Pons (tissue), 1 donor: ENCODE measurements at regions not wholly inside any gene's neighbourhood (a gene's known extent, or its start where the extent isn't known, plus 50 kb on each side); places are given as distances from the start of the nearest gene placed in this dataset.
"Not testable (repeated sequence)": the region's sequence is repeated elsewhere in the genome, so short reads cannot be mapped to it uniquely, and the experiment has no call there.

ENCODE experiments used
- DNase-seq: peaks from one replicate; pipeline ENCODE4 v3.0.0-alpha.2; 2016; ENCODE audit warnings: low spot score

- no peak for DNase-seq
Observed at GRCh38 chr10:64416011-64416410, 894.8 kb downstream of the REEP3 start.

GRCh38 chr10:64419461-64419860 lies 898.3 kb downstream of the REEP3 start:
- no peak for DNase-seq

GRCh38 chr10:64426745-64427144 lies 905.5 kb downstream of the REEP3 start:
- peak; percentile 5 for DNase-seq

GRCh38 chr10:64430690-64431323 lies 909.6 kb downstream of the REEP3 start:
- DNase-seq, result peak; percentile 88

GRCh38 chr10:64441872-64442271 lies 920.7 kb downstream of the REEP3 start:
- not testable (repeated sequence) for DNase-seq

GRCh38 chr10:64444163-64444562 lies 923.0 kb downstream of the REEP3 start:
- no peak for DNase-seq

- DNase-seq, result no peak
Observed at GRCh38 chr10:64444564-64444963, 923.4 kb downstream of the REEP3 start.

- DNase-seq, result no peak
Observed at GRCh38 chr10:64449603-64450002, 928.4 kb downstream of the REEP3 start.

- no peak for DNase-seq
Observed at GRCh38 chr10:64450312-64450711, 929.1 kb downstream of the REEP3 start.

- no peak for DNase-seq
Observed at GRCh38 chr10:64454962-64455361, 933.8 kb downstream of the REEP3 start.

GRCh38 chr10:64458306-64458705 lies 937.1 kb downstream of the REEP3 start:
- DNase-seq, result no peak

- DNase-seq, result no peak
Observed at GRCh38 chr10:64463406-64463805, 942.2 kb downstream of the REEP3 start.

GRCh38 chr10:64465653-64466052 lies 944.5 kb downstream of the REEP3 start:
- no peak for DNase-seq

GRCh38 chr10:64468219-64468618 lies 947.0 kb downstream of the REEP3 start:
- DNase-seq, result no peak

- DNase-seq, result no peak
Observed at GRCh38 chr10:64476506-64476905, 955.3 kb downstream of the REEP3 start.

GRCh38 chr10:64477791-64478190 lies 956.6 kb downstream of the REEP3 start:
- no peak for DNase-seq

GRCh38 chr10:64484811-64485330 lies 963.7 kb downstream of the REEP3 start:
- DNase-seq, result no peak

- no peak for DNase-seq
Observed at GRCh38 chr10:64486149-64486548, 964.9 kb downstream of the REEP3 start.

GRCh38 chr10:64486901-64487300 lies 965.7 kb downstream of the REEP3 start:
- DNase-seq, result no peak

GRCh38 chr10:64494901-64495300 lies 973.7 kb downstream of the REEP3 start:
- DNase-seq, result no peak

- DNase-seq, result no peak
Observed at GRCh38 chr10:64497306-64497705, 976.1 kb downstream of the REEP3 start.

GRCh38 chr10:64501807-64502206 lies 980.6 kb downstream of the REEP3 start:
- DNase-seq, result no peak

- DNase-seq, result no peak
Observed at GRCh38 chr10:64502936-64503335, 981.7 kb downstream of the REEP3 start.

GRCh38 chr10:64503429-64503828 lies 982.2 kb downstream of the REEP3 start:
- DNase-seq, result peak; percentile 71
